H9 (cell line): ENCODE measurements at regions not wholly inside any gene's neighbourhood (a gene's known extent, or its start where the extent isn't known, plus 50 kb on each side); places are given as distances from the start of the nearest gene placed in this dataset.

ENCODE experiments used
- DNase-seq: peaks from one replicate; pipeline ENCODE4 v3.0.0-alpha.2; 2017
- H2AFZ ChIP-seq: one replicate; pipeline ENCODE4 v1.6.1; 2013; ENCODE audit warnings: mild to moderate bottlenecking, low read length, control low read depth, moderate library complexity
- H2AK5ac ChIP-seq: 2 replicates; pipeline ENCODE4 v1.6.1; 2013; ENCODE audit warnings: low read length, control low read depth, mixed read lengths; ENCODE audit not compliant: insufficient read length
- H2BK120ac ChIP-seq: one replicate; pipeline ENCODE4 v1.6.1; 2013; ENCODE audit warnings: low read depth, mild to moderate bottlenecking, low read length, control low read depth, inconsistent platforms; ENCODE audit not compliant: poor library complexity, severe bottlenecking
- H2BK12ac ChIP-seq: 2 replicates; pipeline ENCODE4 v1.6.1; 2013; ENCODE audit warnings: low read length, control low read depth, mixed read lengths, low read depth; ENCODE audit not compliant: insufficient read length
- H2BK15ac ChIP-seq: 2 replicates; pipeline ENCODE4 v1.6.1; 2013; ENCODE audit warnings: low read depth, low read length, control low read depth
- H2BK20ac ChIP-seq: one replicate; pipeline ENCODE4 v1.6.1; 2013; ENCODE audit warnings: low read depth, mild to moderate bottlenecking, low read length, control low read depth, inconsistent platforms; ENCODE audit not compliant: poor library complexity, severe bottlenecking
- H2BK5ac ChIP-seq: 2 replicates; pipeline ENCODE4 v1.6.1; 2013; ENCODE audit warnings: low read length, control low read depth, mixed read lengths; ENCODE audit not compliant: insufficient read length
- H3K14ac ChIP-seq: 2 replicates; pipeline ENCODE4 v1.6.1; 2013; ENCODE audit warnings: low read length, control low read depth; ENCODE audit not compliant: insufficient read depth
- H3K18ac ChIP-seq: 2 replicates; pipeline ENCODE4 v1.6.1; 2013; ENCODE audit warnings: low read depth, mild to moderate bottlenecking, mixed read lengths, low read length, control low read depth; ENCODE audit not compliant: insufficient read length
- H3K23ac ChIP-seq: 2 replicates; pipeline ENCODE4 v1.6.1; 2013; ENCODE audit warnings: low read length, control low read depth, mixed read lengths, low read depth; ENCODE audit not compliant: insufficient read length
- H3K23me2 ChIP-seq: 2 replicates; pipeline ENCODE4 v1.6.1; 2013; ENCODE audit warnings: low read depth, mild to moderate bottlenecking, mixed read lengths, low read length, control low read depth; ENCODE audit not compliant: insufficient read length, poor library complexity, severe bottlenecking
- H3K27ac ChIP-seq: 2 replicates; pipeline ENCODE4 v1.5.1; 2013; ENCODE audit warnings: low read length, control low read depth, mixed read lengths, low read depth; ENCODE audit not compliant: insufficient read length
- H3K27me3 ChIP-seq: 2 replicates; pipeline ENCODE4 v1.6.1; 2013; ENCODE audit warnings: low read length, control low read depth, inconsistent platforms; ENCODE audit not compliant: insufficient read depth
- H3K4ac ChIP-seq: 2 replicates; pipeline ENCODE4 v1.6.1; 2013; ENCODE audit warnings: low read depth, mild to moderate bottlenecking, control low read depth, inconsistent platforms, low read length, moderate library complexity
- H3K4me1 ChIP-seq: 2 replicates; pipeline ENCODE4 v1.6.1; 2013; ENCODE audit warnings: low read length, control low read depth, inconsistent platforms; ENCODE audit not compliant: insufficient read depth
- H3K4me2 ChIP-seq: 2 replicates; pipeline ENCODE4 v1.6.1; 2013; ENCODE audit warnings: low read length, control low read depth, mixed read lengths; ENCODE audit not compliant: insufficient read length, insufficient read depth
- H3K56ac ChIP-seq: 2 replicates; pipeline ENCODE4 v1.6.1; 2013; ENCODE audit warnings: low read depth, mild to moderate bottlenecking, mixed read lengths, low read length, control low read depth; ENCODE audit not compliant: insufficient read length
- H3K79me1 ChIP-seq: 2 replicates; pipeline ENCODE4 v1.6.1; 2013; ENCODE audit warnings: low read depth, mild to moderate bottlenecking, moderate library complexity, low read length, control low read depth, inconsistent platforms; ENCODE audit not compliant: insufficient read depth, poor library complexity, severe bottlenecking
- H3K79me2 ChIP-seq: 2 replicates; pipeline ENCODE4 v1.6.1; 2013; ENCODE audit warnings: low read length, control low read depth, inconsistent platforms; ENCODE audit not compliant: insufficient read depth
- H3K9ac ChIP-seq: 2 replicates; pipeline ENCODE4 v1.6.1; 2013; ENCODE audit warnings: low read length, control low read depth, mixed read lengths; ENCODE audit not compliant: insufficient read length; ENCODE audit errors: extremely low read depth
- H3K9me3 ChIP-seq: one replicate; pipeline ENCODE4 v1.6.1; 2013; ENCODE audit warnings: low read depth, low read length, inconsistent platforms; ENCODE audit not compliant: control insufficient read depth
- H3T11ph ChIP-seq: one replicate; pipeline ENCODE4 v1.6.1; 2013; ENCODE audit warnings: mild to moderate bottlenecking, low read length, control low read depth, inconsistent platforms
- H4K20me1 ChIP-seq: one replicate; pipeline ENCODE4 v1.6.1; 2013; ENCODE audit not compliant: control insufficient read depth, insufficient read length, insufficient read depth
- H4K5ac ChIP-seq: 2 replicates; pipeline ENCODE4 v1.6.1; 2013; ENCODE audit warnings: low read depth, mild to moderate bottlenecking, mixed read lengths, low read length, control low read depth; ENCODE audit not compliant: insufficient read length
- H4K8ac ChIP-seq: replicated peaks from 2 replicates; pipeline ENCODE4 v1.6.1; 2013; ENCODE audit warnings: low read length, control low read depth, mixed read lengths, low read depth; ENCODE audit not compliant: insufficient read length
- H4K91ac ChIP-seq: 2 replicates; pipeline ENCODE4 v1.6.1; 2013; ENCODE audit warnings: low read depth, mild to moderate bottlenecking, moderate library complexity, mixed read lengths, low read length, control low read depth; ENCODE audit not compliant: insufficient read length
- H3K27ac Mint-ChIP-seq, 3 experiments: 2 replicates in 2 of 3; 3 replicates in 1 of 3; pipeline ENCODE4 v1.8.0; 2020 to 2021; ENCODE audit warnings: mixed read lengths in 3 of 3, mild to moderate bottlenecking in 1 of 3, moderate library complexity in 1 of 3
- H3K27me3 Mint-ChIP-seq: 2 replicates; pipeline ENCODE4 v1.8.0; 2021; ENCODE audit warnings: low read depth, mild to moderate bottlenecking, moderate library complexity, mixed read lengths
- H3K36me3 Mint-ChIP-seq, 3 experiments: 2 replicates in 2 of 3; 3 replicates in 1 of 3; pipeline ENCODE4 v1.8.0; 2020 to 2021; ENCODE audit warnings: low read depth in 3 of 3, mixed read lengths in 3 of 3; ENCODE audit not compliant: insufficient read depth in 1 of 3
- H3K4me1 Mint-ChIP-seq, 2 experiments: 2 replicates each; pipeline ENCODE4 v1.8.0; 2020; ENCODE audit warnings: mixed read lengths in 2 of 2
- H3K4me3 Mint-ChIP-seq, 2 experiments: 2 replicates in 1 of 2; 3 replicates in 1 of 2; pipeline ENCODE4 v1.8.0; 2020 to 2021; ENCODE audit warnings: mild to moderate bottlenecking in 2 of 2, mixed read lengths in 2 of 2, moderate library complexity in 1 of 2
- H3K9me3 Mint-ChIP-seq, 2 experiments: 2 replicates in 1 of 2; 3 replicates in 1 of 2; pipeline ENCODE4 v1.8.0; 2020; ENCODE audit warnings: mild to moderate bottlenecking in 2 of 2, mixed read lengths in 2 of 2, moderate library complexity in 1 of 2
- WGBS: extraction: QIAGEN DNeasy Blood & Tissue Kit; methylation state at CpG from one replicate; pipeline ENCODE4 v1.1.7; 2013; ENCODE audit warnings: missing lambda C conversion rate, low lambda C conversion rate, mixed read lengths; ENCODE audit not compliant: insufficient read length; ENCODE audit errors: extremely low coverage; 5-methylcytosine and 5-hydroxymethylcytosine counted together
- TF ChIP-seq, protein P1 (sequence below): fragments of 200-600 bp; sonication (generic); conservative IDR thresholded peaks from 3 replicates; pipeline ENCODE4 v1.8.0; 2021; ENCODE audit warnings: antibody characterized with exemption, mild to moderate bottlenecking

DNA sequence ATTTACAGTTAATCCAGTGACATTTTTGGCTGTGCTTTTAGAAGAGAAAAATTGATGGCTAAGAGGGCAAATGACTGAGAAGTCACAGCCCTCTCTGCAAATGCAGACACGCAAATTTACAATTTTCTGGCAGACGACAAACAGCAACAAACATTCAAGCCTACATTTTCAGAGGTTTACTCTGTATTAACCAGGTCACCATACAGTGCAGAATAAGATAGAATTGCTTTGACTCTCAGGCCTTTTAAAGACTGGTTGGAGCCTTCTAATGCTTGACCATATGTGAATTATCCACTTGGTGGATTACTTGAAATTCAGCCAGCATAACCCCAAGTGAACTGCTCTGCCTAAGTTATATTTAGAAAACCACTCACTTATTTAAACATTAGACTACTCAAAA, 65.5 kb upstream of the FOXN2 start:
- Histone ChIP-seq H3K56ac (no peak overlapping the region), H3K23ac (no peak overlapping the region), H3K23me2 (no peaks in the 10 kb centered on the region), H4K20me1 (no peaks in the 10 kb centered on the region), H3K9me3 (no peaks in the 10 kb centered on the region), H3K79me1 (no peaks in the 10 kb centered on the region), H3K4me2 (no peak overlapping the region), H3K4ac (no peak overlapping the region), H3K9ac (no peak overlapping the region), H3K79me2 (no peaks in the 10 kb centered on the region), H3K14ac (no peak overlapping the region), H2BK120ac (no peak overlapping the region), H2BK15ac (no peak overlapping the region), H4K8ac (no peak overlapping the region), H4K5ac (no peak overlapping the region), H3K4me1 (no peaks in the 10 kb centered on the region), H3K18ac (no peak overlapping the region), H3K27ac (no peak overlapping the region), H2AFZ (no peak overlapping the region), H3T11ph (no peak overlapping the region), H2BK20ac (no peak overlapping the region), H4K91ac (no peak overlapping the region), H2AK5ac (no peak overlapping the region), H2BK5ac (no peak overlapping the region), H2BK12ac (no peak overlapping the region), H3K27me3 (no peaks in the 10 kb centered on the region)
- Mint-ChIP-seq H3K27ac (peak overlapping the region in 1 of 3 experiments; percentile 49; a peak in 1 of 7 replicates), H3K4me1 (peaks cover 10 to 12% of the 10 kb centered on the region in 2 experiments), H3K36me3 (peaks cover 0 to 3% (median 0%) of the 10 kb centered on the region in 3 experiments; a peak in 2 of 7 replicates), H3K4me3 (no peak overlapping the region), H3K27me3 (no peaks in the 10 kb centered on the region), H3K9me3 (no peaks in the 10 kb centered on the region; a peak in 1 of 5 replicates)
- TF ChIP-seq, protein P1, sequence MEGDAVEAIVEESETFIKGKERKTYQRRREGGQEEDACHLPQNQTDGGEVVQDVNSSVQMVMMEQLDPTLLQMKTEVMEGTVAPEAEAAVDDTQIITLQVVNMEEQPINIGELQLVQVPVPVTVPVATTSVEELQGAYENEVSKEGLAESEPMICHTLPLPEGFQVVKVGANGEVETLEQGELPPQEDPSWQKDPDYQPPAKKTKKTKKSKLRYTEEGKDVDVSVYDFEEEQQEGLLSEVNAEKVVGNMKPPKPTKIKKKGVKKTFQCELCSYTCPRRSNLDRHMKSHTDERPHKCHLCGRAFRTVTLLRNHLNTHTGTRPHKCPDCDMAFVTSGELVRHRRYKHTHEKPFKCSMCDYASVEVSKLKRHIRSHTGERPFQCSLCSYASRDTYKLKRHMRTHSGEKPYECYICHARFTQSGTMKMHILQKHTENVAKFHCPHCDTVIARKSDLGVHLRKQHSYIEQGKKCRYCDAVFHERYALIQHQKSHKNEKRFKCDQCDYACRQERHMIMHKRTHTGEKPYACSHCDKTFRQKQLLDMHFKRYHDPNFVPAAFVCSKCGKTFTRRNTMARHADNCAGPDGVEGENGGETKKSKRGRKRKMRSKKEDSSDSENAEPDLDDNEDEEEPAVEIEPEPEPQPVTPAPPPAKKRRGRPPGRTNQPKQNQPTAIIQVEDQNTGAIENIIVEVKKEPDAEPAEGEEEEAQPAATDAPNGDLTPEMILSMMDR, result no peak
- WGBS, result no CpG with 5 or more reads among the region's 2 CpGs
- DNase-seq, result no peak
